GM12873 (cell line): ENCODE measurements at regions not wholly inside any gene's neighbourhood (a gene's known extent, or its start where the extent isn't known, plus 50 kb on each side); places are given as distances from the start of the nearest gene placed in this dataset.

Source experiments
- TF ChIP-seq, protein P1 (sequence below): IDR thresholded peaks from 2 replicates; pipeline ENCODE4 v1.5.1; 2012; ENCODE audit warnings: low read depth, mild to moderate bottlenecking, moderate library complexity, low read length, control low read depth; ENCODE audit not compliant: insufficient read depth; ENCODE audit errors: missing control alignments

DNA sequence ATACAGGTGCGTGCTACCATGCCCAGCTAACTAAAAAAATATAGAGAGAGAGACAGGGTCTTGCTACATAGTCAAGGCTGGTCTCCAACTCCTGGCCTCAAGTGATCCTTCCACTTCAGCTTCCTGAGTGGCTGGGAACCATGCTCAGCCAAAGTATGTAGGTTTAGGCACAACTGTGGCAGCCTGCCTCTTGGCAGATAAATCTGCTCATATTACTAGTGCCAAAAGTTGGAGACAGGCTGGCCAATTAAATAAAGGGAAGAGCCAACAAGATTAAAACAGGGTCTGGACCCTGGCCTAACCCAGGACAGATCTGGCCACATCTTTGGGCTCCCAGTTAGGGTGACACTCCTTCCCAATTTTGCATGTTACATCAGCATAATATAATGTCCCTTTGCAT is 151.7 kb downstream of the CBLN1 start:
- TF ChIP-seq, protein P1, sequence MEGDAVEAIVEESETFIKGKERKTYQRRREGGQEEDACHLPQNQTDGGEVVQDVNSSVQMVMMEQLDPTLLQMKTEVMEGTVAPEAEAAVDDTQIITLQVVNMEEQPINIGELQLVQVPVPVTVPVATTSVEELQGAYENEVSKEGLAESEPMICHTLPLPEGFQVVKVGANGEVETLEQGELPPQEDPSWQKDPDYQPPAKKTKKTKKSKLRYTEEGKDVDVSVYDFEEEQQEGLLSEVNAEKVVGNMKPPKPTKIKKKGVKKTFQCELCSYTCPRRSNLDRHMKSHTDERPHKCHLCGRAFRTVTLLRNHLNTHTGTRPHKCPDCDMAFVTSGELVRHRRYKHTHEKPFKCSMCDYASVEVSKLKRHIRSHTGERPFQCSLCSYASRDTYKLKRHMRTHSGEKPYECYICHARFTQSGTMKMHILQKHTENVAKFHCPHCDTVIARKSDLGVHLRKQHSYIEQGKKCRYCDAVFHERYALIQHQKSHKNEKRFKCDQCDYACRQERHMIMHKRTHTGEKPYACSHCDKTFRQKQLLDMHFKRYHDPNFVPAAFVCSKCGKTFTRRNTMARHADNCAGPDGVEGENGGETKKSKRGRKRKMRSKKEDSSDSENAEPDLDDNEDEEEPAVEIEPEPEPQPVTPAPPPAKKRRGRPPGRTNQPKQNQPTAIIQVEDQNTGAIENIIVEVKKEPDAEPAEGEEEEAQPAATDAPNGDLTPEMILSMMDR = no peak

DNA sequence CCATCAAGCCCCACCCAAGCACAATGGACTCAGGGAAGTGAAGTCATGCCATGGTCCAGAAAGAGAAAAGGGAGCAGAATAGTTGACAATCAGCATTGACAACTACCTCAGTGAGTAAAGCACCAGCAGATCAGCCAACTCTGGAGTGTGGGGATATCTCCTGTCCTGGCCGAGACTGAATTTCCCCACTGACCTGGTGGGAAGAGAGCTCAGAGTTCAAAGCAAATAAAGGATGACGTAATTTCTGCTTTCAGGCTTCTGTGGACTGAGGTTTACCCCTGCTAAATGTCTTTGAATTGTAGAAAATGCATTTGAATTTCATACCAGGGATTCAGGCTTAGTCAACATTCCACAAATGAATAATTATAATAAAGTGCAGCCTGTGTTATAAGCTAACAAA is 152.9 kb downstream of the CBLN1 start:
- TF ChIP-seq, protein P1 = no peak

DNA sequence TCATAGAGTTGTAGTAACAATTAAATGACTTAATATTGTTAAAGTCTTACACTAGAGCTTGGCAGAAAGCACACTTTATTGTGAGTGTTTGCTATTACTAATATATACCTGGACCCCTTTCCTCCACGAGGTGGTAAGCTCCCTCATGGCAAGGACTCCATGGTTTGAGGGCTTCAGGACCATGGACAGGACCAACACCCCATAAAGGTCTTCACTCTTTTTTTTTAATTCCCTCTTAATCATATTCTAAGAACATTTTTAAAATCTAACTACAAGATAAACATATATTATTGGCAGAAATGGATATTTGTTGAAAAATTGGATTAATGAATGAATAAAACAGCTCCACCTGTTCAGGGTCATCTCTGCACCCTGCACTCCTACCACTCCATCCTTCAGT is 154.5 kb downstream of the CBLN1 start:
- TF ChIP-seq, protein P1 = no peak

DNA sequence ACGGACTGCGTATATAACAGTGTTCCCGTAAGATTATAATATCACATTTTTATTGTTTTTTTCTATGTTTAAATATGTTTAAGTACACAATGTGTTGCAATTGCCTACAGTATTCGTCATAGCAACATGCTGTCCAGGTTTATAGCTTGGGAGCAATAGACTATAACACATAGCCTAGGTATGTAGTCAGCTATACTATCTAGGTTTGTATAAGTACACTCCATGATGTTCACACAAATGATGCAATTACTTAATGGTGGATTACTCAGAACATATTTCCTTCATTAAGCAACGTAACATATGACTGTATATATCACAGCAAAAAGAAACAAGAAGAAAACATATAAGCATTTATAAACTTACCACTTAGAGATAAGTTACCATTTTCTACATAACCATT is 160.0 kb downstream of the CBLN1 start:
- TF ChIP-seq, protein P1 = no peak

DNA sequence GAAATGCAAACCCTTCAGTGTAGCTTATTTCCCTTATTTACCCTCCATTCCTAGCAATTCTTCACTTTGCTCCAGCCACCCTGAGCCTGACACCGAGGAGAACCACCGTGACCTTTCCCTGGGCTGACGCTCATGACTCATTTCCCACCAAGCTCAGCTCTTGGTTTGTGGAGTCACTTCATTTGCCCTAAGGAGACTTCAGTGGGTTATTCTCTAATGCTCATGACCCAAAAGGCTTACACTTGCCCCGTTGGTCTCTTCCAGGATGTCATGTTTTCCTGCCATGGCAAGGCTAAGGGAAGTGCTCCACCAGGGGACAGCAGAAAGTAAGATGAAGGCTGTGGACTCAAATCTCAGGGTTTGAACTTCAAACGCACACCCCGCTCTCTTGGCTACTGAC is 161.0 kb downstream of the CBLN1 start:
- TF ChIP-seq, protein P1 = no peak

DNA sequence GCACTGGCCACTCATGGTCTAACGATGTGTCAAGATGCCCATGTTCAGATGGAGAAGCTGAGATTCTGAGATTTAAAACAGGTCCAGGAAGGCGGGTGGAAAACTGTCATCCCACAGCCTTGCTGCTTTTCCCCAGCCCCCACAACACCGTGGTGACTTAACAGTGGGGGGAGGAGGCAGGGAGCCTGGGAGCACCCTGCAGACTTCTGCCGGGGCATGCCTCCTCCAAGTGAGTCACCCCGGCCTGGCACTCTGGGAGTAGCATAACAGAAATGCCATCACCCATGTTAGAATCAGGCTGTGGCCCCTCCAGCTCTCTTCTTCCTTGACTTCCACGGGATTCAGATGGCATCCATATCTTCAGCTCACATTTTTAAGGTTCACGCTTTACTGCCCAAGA is 164.8 kb downstream of the CBLN1 start:
- TF ChIP-seq, protein P1 = no peak

DNA sequence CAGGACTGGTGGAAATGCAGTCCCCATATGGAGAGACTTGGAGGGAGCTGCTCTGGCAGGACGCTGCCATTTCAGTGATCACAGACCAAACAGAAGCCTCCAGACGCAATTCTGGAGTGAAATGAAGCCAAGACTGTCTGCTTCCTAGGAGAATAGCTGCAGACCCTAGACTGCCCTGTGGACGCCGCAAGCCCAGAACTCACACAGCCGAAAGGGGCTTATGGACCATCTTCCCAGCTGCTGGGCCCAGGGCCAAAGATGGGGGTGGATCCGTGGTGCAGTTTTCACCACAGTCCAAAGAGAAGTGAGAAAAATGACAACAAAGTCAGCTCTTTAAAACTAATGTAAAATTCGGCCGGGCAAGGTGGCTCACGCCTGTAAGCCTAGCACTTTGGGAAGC is 165.7 kb downstream of the CBLN1 start:
- TF ChIP-seq, protein P1 = no peak
